Lower leg skin (tissue), 4 donors: ENCODE measurements at regions not wholly inside any gene's neighbourhood (a gene's known extent, or its start where the extent isn't known, plus 50 kb on each side); places are given as distances from the start of the nearest gene placed in this dataset.

Experiments used
- DNase-seq, 2 donors: peaks; one replicate each; pipeline ENCODE4 v3.0.0-alpha.2; 2019; ENCODE audit warnings: low spot score in 2 of 2
- H3K4me3 ChIP-seq: fragments of 200-600 bp; sonication (generic); 2 replicates; pipeline ENCODE4 v1.5.1; 2017; ENCODE audit warnings: mild to moderate bottlenecking, low read depth; ENCODE audit not compliant: poor library complexity, severe bottlenecking
- CTCF ChIP-seq, 3 donors: fragments of 450-650 bp; IDR thresholded peaks; one replicate each; pipeline ENCODE4 v1.5.1; 2016; ENCODE audit warnings: antibody characterized with exemption in 3 of 3, mild to moderate bottlenecking in 3 of 3, moderate library complexity in 2 of 3
- POLR2A ChIP-seq, 2 donors: fragments of 450-650 bp; IDR thresholded peaks; one replicate each; pipeline ENCODE4 v1.6.1; 2016 to 2017; ENCODE audit warnings: antibody characterized with exemption in 2 of 2, mild to moderate bottlenecking in 1 of 2, moderate library complexity in 1 of 2
- WGBS, 2 donors: methylation state at CpG; one replicate each; pipeline ENCODE4 v1.1.5; 2018; 5-methylcytosine and 5-hydroxymethylcytosine counted together
- intact Hi-C: fragments of 100-400 bp; cut with DNase I; formaldehyde crosslinking; loops from one replicate; pipeline ENCODE4 v1.15.0; 2023; ENCODE audit warnings: low total_unique reads

GRCh38 chr9:118104363-118104762, 400.2 kb downstream of the TLR4 start:
- DNase-seq, result no peak
- no peak for TF ChIP-seq CTCF (IDR thresholded peaks at IDR 0.05)
- TF ChIP-seq POLR2A (IDR thresholded peaks at IDR 0.05), result no peak
- intact Hi-C loops, result no loop called here
- no peak overlapping the region for H3K4me3 ChIP-seq

- 95 to 100% methylated on average over 1 of the region's 1 CpG for WGBS, 2 donors
These were observed 404.8 kb downstream of the TLR4 start for GRCh38 chr9:118108971-118109370.

GRCh38 chr9:118109542-118109941, 405.3 kb downstream of the TLR4 start:
- no peak overlapping the region for H3K4me3 ChIP-seq
- no peak for DNase-seq
- TF ChIP-seq POLR2A (IDR thresholded peaks at IDR 0.05), result no peak
- TF ChIP-seq CTCF (IDR thresholded peaks at IDR 0.05), result no peak
- intact Hi-C loops, result no loop called here
- WGBS, 2 donors, result 57 to 62% methylated on average over 3 of the region's 3 CpGs

More at GRCh38 chr9:118108971-118109370, 404.8 kb downstream of the TLR4 start:
- TF ChIP-seq POLR2A (IDR thresholded peaks at IDR 0.05) (no peak), CTCF (IDR thresholded peaks at IDR 0.05) (no peak)
- H3K4me3 ChIP-seq, result no peak overlapping the region
- intact Hi-C loops, result no loop called here
- DNase-seq, result no peak

GRCh38 chr9:118121361-118121760, 417.2 kb downstream of the TLR4 start:
- intact Hi-C loops, result no loop called here
- no peak for DNase-seq
- WGBS, 2 donors, result 45 to 48% methylated on average over 2 of the region's 2 CpGs
- no peak overlapping the region for H3K4me3 ChIP-seq
- no peak for TF ChIP-seq CTCF (IDR thresholded peaks at IDR 0.05)
- TF ChIP-seq POLR2A (IDR thresholded peaks at IDR 0.05), result no peak

GRCh38 chr9:118128313-118128712, 424.1 kb downstream of the TLR4 start:
- TF ChIP-seq POLR2A (IDR thresholded peaks at IDR 0.05) (no peak), CTCF (IDR thresholded peaks at IDR 0.05) (no peak)
- H3K4me3 ChIP-seq, result no peak overlapping the region
- DNase-seq, result peak in 1 of 2 donors; percentile 63
- 79 to 86% methylated on average over 2 of the region's 2 CpGs for WGBS, 2 donors
- intact Hi-C loops, result no loop called here

GRCh38 chr9:118129541-118129940, 425.3 kb downstream of the TLR4 start:
- 72 to 86% methylated on average over 3 of the region's 3 CpGs for WGBS, 2 donors
- H3K4me3 ChIP-seq, result no peak overlapping the region
- intact Hi-C loops, result no loop called here
- no peak for TF ChIP-seq CTCF (IDR thresholded peaks at IDR 0.05)
- no peak for TF ChIP-seq POLR2A (IDR thresholded peaks at IDR 0.05)
- no peak for DNase-seq
